ENCODE measurements at regions not wholly inside any gene's neighbourhood (a gene's known extent, or its start where the extent isn't known, plus 50 kb on each side); places are given as distances from the start of the nearest gene placed in this dataset.
A peak's percentile ranks its signal among the peaks of the same experiment; 100 is the strongest.
"Not testable (repeated sequence)": the region's sequence is repeated elsewhere in the genome, so short reads cannot be mapped to it uniquely, and the experiment has no call there.

- peak overlapping the region; percentile 60 for H3K27ac ChIP-seq (ENCODE audit: low read depth, low read length)
- ChIA-PET CTCF (interaction anchor here (1.2 to 1.9 kb wide), 3 partner anchors 259 to 275 kb away, joined by 4 to 9 read pairs (median 5); no protein-coding TSS in a partner anchor), POLR2A (no interaction called here)
- H3K9me3 ChIP-seq (ENCODE audit: control insufficient read depth, insufficient read depth, low read length): no peaks in the 10 kb centered on the region
- TF ChIP-seq CTCF (IDR thresholded peaks at IDR 0.05; ENCODE audit: low read depth, low read length): no peak
- H3K27me3 ChIP-seq (ENCODE audit: control insufficient read depth, insufficient read depth, low read length): no peaks in the 10 kb centered on the region
- DNase-seq (ENCODE audit: low read depth, low spot score): no peak
- H3K4me3 ChIP-seq (ENCODE audit: low read depth, low read length): peak overlapping the region; percentile 67
Measured at GRCh38 chr3:76310667-76311066, 525.3 kb upstream of the ZNF717 start.

GRCh38 chr3:76311941-76312340 is 526.6 kb upstream of the ZNF717 start:
- peak overlapping the region; percentile 67 for H3K4me3 ChIP-seq (ENCODE audit: low read depth, low read length)
- CTCF ChIA-PET: interaction anchor here (0.7 to 2.6 kb wide), 3 partner anchors 15 to 274 kb away, joined by 6 to 14 read pairs (median 9); no protein-coding TSS in a partner anchor

DNA sequence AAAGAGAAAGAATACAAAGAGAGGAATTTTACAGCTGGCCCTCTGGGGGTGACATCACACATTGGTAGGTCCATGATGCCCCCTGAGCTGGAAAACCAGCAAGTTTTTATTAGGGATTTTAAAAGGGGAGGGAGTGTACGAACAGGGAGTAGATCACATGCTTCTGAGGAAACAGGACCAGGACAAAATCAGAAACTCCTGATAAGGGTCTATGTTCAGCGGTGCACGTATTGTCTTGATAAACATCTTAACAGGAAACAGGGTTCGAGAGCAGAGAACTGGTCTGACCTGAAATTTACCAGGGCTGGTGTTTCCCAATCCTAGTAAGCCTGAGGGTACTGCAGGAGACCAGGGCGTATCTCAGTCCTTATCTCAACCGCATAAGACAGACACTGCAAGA is 530.6 kb upstream of the ZNF717 start:
- H3K27me3 ChIP-seq (ENCODE audit: control insufficient read depth, insufficient read depth, low read length); DNase-seq (ENCODE audit: low read depth, low spot score); H3K27ac ChIP-seq (ENCODE audit: low read depth, low read length); H3K4me3 ChIP-seq (ENCODE audit: low read depth, low read length); POLR2A ChIA-PET; CTCF ChIA-PET; H3K9me3 ChIP-seq (ENCODE audit: control insufficient read depth, insufficient read depth, low read length): not testable (repeated sequence)

More at GRCh38 chr3:76311941-76312340, 526.6 kb upstream of the ZNF717 start:
- no peak for DNase-seq (ENCODE audit: low read depth, low spot score)
- POLR2A ChIA-PET: no interaction called here
- no peak for TF ChIP-seq CTCF (IDR thresholded peaks at IDR 0.05; ENCODE audit: low read depth, low read length)
- Histone ChIP-seq H3K27me3 (ENCODE audit: control insufficient read depth, insufficient read depth, low read length) (no peaks in the 10 kb centered on the region), H3K27ac (ENCODE audit: low read depth, low read length) (no peak overlapping the region), H3K9me3 (ENCODE audit: control insufficient read depth, insufficient read depth, low read length) (no peaks in the 10 kb centered on the region)

- Histone ChIP-seq H3K27me3 (ENCODE audit: control insufficient read depth, insufficient read depth, low read length) (no peaks in the 10 kb centered on the region), H3K9me3 (ENCODE audit: control insufficient read depth, insufficient read depth, low read length) (no peaks in the 10 kb centered on the region), H3K4me3 (ENCODE audit: low read depth, low read length) (no peak overlapping the region), H3K27ac (ENCODE audit: low read depth, low read length) (no peak overlapping the region)
- no peak for DNase-seq (ENCODE audit: low read depth, low spot score)
- ChIA-PET POLR2A (no interaction called here), CTCF (no interaction called here)
- no peak for TF ChIP-seq CTCF (IDR thresholded peaks at IDR 0.05; ENCODE audit: low read depth, low read length)
Measured at GRCh38 chr3:76321614-76322013, 536.3 kb upstream of the ZNF717 start.

GRCh38 chr3:76324101-76324500 is 538.8 kb upstream of the ZNF717 start:
- Histone ChIP-seq H3K27ac (ENCODE audit: low read depth, low read length) (no peak overlapping the region), H3K4me3 (ENCODE audit: low read depth, low read length) (no peak overlapping the region), H3K9me3 (ENCODE audit: control insufficient read depth, insufficient read depth, low read length) (no peaks in the 10 kb centered on the region), H3K27me3 (ENCODE audit: control insufficient read depth, insufficient read depth, low read length) (no peaks in the 10 kb centered on the region)
- no peak for DNase-seq (ENCODE audit: low read depth, low spot score)
- no peak for TF ChIP-seq CTCF (IDR thresholded peaks at IDR 0.05; ENCODE audit: low read depth, low read length)
- ChIA-PET POLR2A (interaction anchor here (0.5 kb wide), 1 partner anchor 238 kb away, joined by 3 read pairs; no protein-coding TSS in a partner anchor), CTCF (no interaction called here)

- ChIA-PET POLR2A (no interaction called here), CTCF (no interaction called here)
- no peak for TF ChIP-seq CTCF (IDR thresholded peaks at IDR 0.05; ENCODE audit: low read depth, low read length)
- Histone ChIP-seq H3K9me3 (ENCODE audit: control insufficient read depth, insufficient read depth, low read length) (no peaks in the 10 kb centered on the region), H3K27me3 (ENCODE audit: control insufficient read depth, insufficient read depth, low read length) (no peaks in the 10 kb centered on the region), H3K4me3 (ENCODE audit: low read depth, low read length) (no peak overlapping the region), H3K27ac (ENCODE audit: low read depth, low read length) (no peak overlapping the region)
- no peak for DNase-seq (ENCODE audit: low read depth, low spot score)
Measured at GRCh38 chr3:76345878-76346277, 560.5 kb upstream of the ZNF717 start.
